HCT116 (cell line): ENCODE measurements at regions not wholly inside any gene's neighbourhood (a gene's known extent, or its start where the extent isn't known, plus 50 kb on each side); places are given as distances from the start of the nearest gene placed in this dataset.

Experiments used
- ATAC-seq: fragments of 200-7000 bp; cut with Tn5 transposase; 2 replicates; pipeline ENCODE4 v1.9.1; 2020; ENCODE audit warnings: mild to moderate bottlenecking, moderate library complexity
- BruUV-seq: library from RNA; stranded (reverse); fragments of 400-500 nt; replicated peaks from 2 replicates; lab custom pipeline; 2021; lab: Mats Ljungman, UMichigan
- CTCF ChIA-PET: fragments of 300-600 bp; sonication (Branson Sonifier 250); formaldehyde crosslinking; loops from one replicate; lab custom pipeline; 2021; ENCODE audit warnings: antibody characterized with exemption; lab: Charles Lee
- POLR2A ChIA-PET: fragments of 300-600, 350-600 bp; sonication (Branson Sonifier 250); formaldehyde crosslinking; loops from one replicate; lab custom pipeline; 2021; ENCODE audit warnings: antibody characterized with exemption; lab: Charles Lee
- RAD21 ChIA-PET, 2 experiments: fragments of 300-600 bp; sonication (Branson Sonifier 250); formaldehyde crosslinking; loops; one replicate each; lab custom pipeline; 2023; ENCODE audit warnings: low total read pairs in 2 of 2; ENCODE audit not compliant: uncharacterized antibody in 2 of 2, unreplicated experiment in 2 of 2, low non-redundant PET in 1 of 2; lab: Charles Lee
- DNase-seq: peaks from one replicate; pipeline ENCODE4 v3.0.0-alpha.2; 2010; ENCODE audit warnings: low read depth, low spot score
- H2AFZ ChIP-seq: fragments of 200-600 bp; shearing (Covaris generic), sonication (generic); 2 replicates; pipeline ENCODE4 v1.6.1; 2017; ENCODE audit warnings: low read depth, mixed run types, mixed read lengths, antibody characterized with exemption, low read length; ENCODE audit not compliant: poor library complexity, severe bottlenecking
- H3K27ac ChIP-seq: 2 replicates; pipeline ENCODE4 v1.5.1; 2012; ENCODE audit warnings: low read depth, low read length
- H3K27me3 ChIP-seq: fragments of 200-600 bp; sonication (generic); 2 replicates; pipeline ENCODE4 v1.6.1; 2016; ENCODE audit warnings: mixed run types, low read length, mixed read lengths; ENCODE audit not compliant: insufficient read depth
- H3K36me3 ChIP-seq, 2 experiments: fragments of 200-500 bp in 1 of 2; fragments of 200-600 bp in 1 of 2; sonication (Bioruptor generic) in 1 of 2; sonication (generic) in 1 of 2; 2 replicates each; pipeline versions ENCODE4 v1.5.1 to v1.6.1; 2014 to 2016; ENCODE audit warnings: low read length in 2 of 2, inconsistent platforms in 1 of 2, mixed read lengths in 1 of 2, mixed run types in 1 of 2; ENCODE audit not compliant: insufficient read depth in 2 of 2, control insufficient read depth in 1 of 2
- H3K4me1 ChIP-seq, 2 experiments: fragments of 200-600 bp in 1 of 2; sonication (generic) in 1 of 2; 2 replicates each; pipeline versions ENCODE4 v1.5.1 to v1.6.1; 2012 to 2017; ENCODE audit warnings: low read length in 2 of 2, inconsistent platforms in 1 of 2, mild to moderate bottlenecking in 1 of 2, mixed read lengths in 1 of 2, mixed run types in 1 of 2, moderate library complexity in 1 of 2; ENCODE audit not compliant: insufficient read depth in 2 of 2, control insufficient read depth in 1 of 2
- H3K4me2 ChIP-seq: fragments of 200-600 bp; sonication (generic); 2 replicates; pipeline ENCODE4 v1.6.1; 2017; ENCODE audit warnings: mixed run types, low read length, mixed read lengths
- H3K4me3 ChIP-seq, 2 experiments: fragments of 200-600 bp in 1 of 2; sonication (generic) in 1 of 2; replicated peaks in 1 of 2; 2 replicates each; pipeline ENCODE4 v1.5.1; 2011 to 2016; ENCODE audit warnings: low read length in 2 of 2, control low read depth in 1 of 2, low read depth in 1 of 2, mild to moderate bottlenecking in 1 of 2, mixed read lengths in 1 of 2, mixed run types in 1 of 2
- H3K79me2 ChIP-seq: fragments of 200-600 bp; sonication (generic); 2 replicates; pipeline ENCODE4 v1.6.1; 2017; ENCODE audit warnings: mild to moderate bottlenecking, mixed run types, low read length, moderate library complexity, mixed read lengths; ENCODE audit not compliant: insufficient read depth
- H3K9ac ChIP-seq: fragments of 200-600 bp; sonication (generic); 2 replicates; pipeline ENCODE4 v1.6.1; 2016; ENCODE audit warnings: low read length, mixed read lengths
- H3K9me2 ChIP-seq: fragments of 200-600 bp; sonication (generic), shearing (Covaris generic); 2 replicates; pipeline ENCODE4 v1.6.1; 2017; ENCODE audit warnings: mixed run types, mild to moderate bottlenecking, moderate library complexity; ENCODE audit not compliant: insufficient read depth
- H3K9me3 ChIP-seq, 2 experiments: fragments of 200-500 bp in 1 of 2; fragments of 200-600 bp in 1 of 2; sonication (Bioruptor generic) in 1 of 2; sonication (generic) in 1 of 2; 2 replicates each; pipeline ENCODE4 v1.6.1; 2014 to 2017; ENCODE audit warnings: low read length in 2 of 2, mixed read lengths in 2 of 2, inconsistent platforms in 1 of 2, low read depth in 1 of 2, mild to moderate bottlenecking in 1 of 2, mixed run types in 1 of 2, moderate library complexity in 1 of 2; ENCODE audit not compliant: control insufficient read depth in 1 of 2, insufficient read depth in 1 of 2
- H4K20me1 ChIP-seq: fragments of 200-600 bp; sonication (generic), shearing (Covaris generic); 2 replicates; pipeline ENCODE4 v1.6.1; 2017; ENCODE audit warnings: mixed run types, mild to moderate bottlenecking, moderate library complexity; ENCODE audit not compliant: insufficient read depth
- CBX3 ChIP-seq: IDR thresholded peaks from 2 replicates; pipeline ENCODE4 v1.6.1; 2012; ENCODE audit warnings: low read depth
- YY1 ChIP-seq: IDR thresholded peaks from 2 replicates; pipeline ENCODE4 v1.6.1; 2011; ENCODE audit warnings: low read length, low read depth, moderate library complexity, mild to moderate bottlenecking; ENCODE audit not compliant: insufficient replicate concordance; ENCODE audit errors: extremely low read depth
- ZFX ChIP-seq: fragments of 450-650 bp; IDR thresholded peaks from 2 replicates; pipeline ENCODE4 v1.6.1; 2017
- intact Hi-C: fragments of 100-400 bp; cut with micrococcal nuclease; formaldehyde crosslinking; loops from 2 replicates; pipeline ENCODE4 v1.10.0; 2022
- TF ChIP-seq, protein P1 (sequence below): IDR thresholded peaks from 2 replicates; pipeline ENCODE4 v1.6.1; 2012
- TF ChIP-seq, protein P2 (sequence below): IDR thresholded peaks from 2 replicates; pipeline ENCODE4 v1.6.1; 2012

DNA sequence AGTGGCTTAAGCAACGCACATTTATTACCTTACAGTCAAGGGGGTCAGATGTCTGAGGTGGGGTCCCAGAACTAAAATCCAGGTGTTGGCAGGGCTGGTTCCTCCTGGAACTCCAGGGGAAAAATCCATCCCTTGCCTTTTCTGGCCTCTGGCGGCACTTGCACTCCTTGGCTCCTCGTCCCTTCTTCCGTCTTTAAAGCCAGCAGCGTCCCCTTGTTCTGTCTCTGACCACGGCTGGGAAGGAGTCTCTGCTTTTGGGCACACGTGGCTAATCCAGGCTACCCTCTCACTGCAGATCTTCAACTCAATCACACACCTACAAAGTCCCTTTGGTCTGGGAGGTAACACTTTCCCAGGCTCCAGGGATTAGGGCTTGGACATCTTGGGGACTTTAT, 73.5 kb upstream of the WNT7B start:
- no peak for TF ChIP-seq YY1
- no peak overlapping the region for H3K27ac ChIP-seq
- ChIA-PET RAD21 (no interaction called here), CTCF (no interaction called here), POLR2A (interaction anchor here (1.3 kb wide), 1 partner anchor 19 kb away, joined by 3 read pairs; no protein-coding TSS in a partner anchor)
- no peaks in the 10 kb centered on the region for H3K36me3 ChIP-seq
- H3K79me2 ChIP-seq, result peaks cover 15% of the 10 kb centered on the region
- no peak overlapping the region for H3K4me3 ChIP-seq
- no peaks in the 10 kb centered on the region for H3K9me3 ChIP-seq
- intact Hi-C loops, result no loop called here
- H3K9ac ChIP-seq, result no peak overlapping the region; the same call in 1 of the 2 replicates
- no peaks in the 10 kb centered on the region for H4K20me1 ChIP-seq
- no peak overlapping the region for H3K4me2 ChIP-seq
- no peak for DNase-seq
- H3K9me2 ChIP-seq, result no peaks in the 10 kb centered on the region
- no peak for ATAC-seq
- H2AFZ ChIP-seq, result no peak overlapping the region
- no TSS peak for BruUV-seq
- no peaks in the 10 kb centered on the region for H3K27me3 ChIP-seq
- peaks cover 18 to 27% of the 10 kb centered on the region in 2 experiments for H3K4me1 ChIP-seq

DNA sequence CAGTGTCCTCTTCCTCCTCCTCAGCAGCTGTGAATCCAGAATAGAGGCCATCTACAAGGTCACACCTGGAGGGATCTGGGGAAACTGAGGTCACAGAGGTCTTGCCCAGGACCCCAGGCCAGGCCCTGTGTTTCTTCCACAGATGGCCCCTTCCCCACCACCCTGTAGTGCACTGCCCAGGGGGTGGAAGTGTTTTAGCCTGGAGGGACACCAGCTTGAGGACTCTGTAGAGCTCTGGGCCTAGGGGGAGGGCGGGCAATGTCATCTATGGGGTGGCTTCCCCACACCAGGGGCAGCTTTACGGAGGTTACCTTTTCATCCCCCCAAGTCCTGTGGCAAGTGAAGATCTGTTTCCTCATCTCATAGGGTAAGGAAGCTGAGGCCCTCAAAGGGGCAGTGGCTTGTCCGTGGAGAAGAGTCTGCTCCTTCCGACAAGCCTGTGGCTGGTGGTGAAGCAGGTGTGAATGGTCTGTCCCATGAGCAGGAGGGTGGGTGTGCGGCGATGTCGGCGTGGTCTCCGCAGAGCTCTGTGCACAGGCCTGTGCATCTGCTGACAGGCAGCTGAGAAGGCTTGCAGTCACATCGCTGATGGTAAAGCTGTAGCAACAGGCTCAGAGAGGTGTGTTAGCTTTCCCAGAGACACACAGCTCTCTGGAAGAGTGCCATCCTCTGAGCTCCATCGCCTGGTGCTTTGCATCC, 74.1 kb upstream of the WNT7B start:
- no peak overlapping the region for H3K4me3 ChIP-seq
- DNase-seq (no peak), ATAC-seq (no peak)
- no peak overlapping the region for H2AFZ ChIP-seq
- no TSS peak for BruUV-seq
- no peaks in the 10 kb centered on the region for H3K9me2 ChIP-seq
- no peaks in the 10 kb centered on the region for H3K9me3 ChIP-seq
- peaks cover 19 to 27% of the 10 kb centered on the region in 2 experiments for H3K4me1 ChIP-seq
- H3K27ac ChIP-seq, result no peak overlapping the region
- ChIA-PET POLR2A (interaction anchor here (1.3 kb wide), 1 partner anchor 18 kb away, joined by 3 read pairs; no protein-coding TSS in a partner anchor), RAD21 (no interaction called here), CTCF (no interaction called here)
- no peaks in the 10 kb centered on the region for H3K27me3 ChIP-seq
- TF ChIP-seq ZFX, result no peak
- TF ChIP-seq, protein P1, sequence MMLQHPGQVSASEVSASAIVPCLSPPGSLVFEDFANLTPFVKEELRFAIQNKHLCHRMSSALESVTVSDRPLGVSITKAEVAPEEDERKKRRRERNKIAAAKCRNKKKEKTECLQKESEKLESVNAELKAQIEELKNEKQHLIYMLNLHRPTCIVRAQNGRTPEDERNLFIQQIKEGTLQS, result no peak
- TF ChIP-seq, protein P2, sequence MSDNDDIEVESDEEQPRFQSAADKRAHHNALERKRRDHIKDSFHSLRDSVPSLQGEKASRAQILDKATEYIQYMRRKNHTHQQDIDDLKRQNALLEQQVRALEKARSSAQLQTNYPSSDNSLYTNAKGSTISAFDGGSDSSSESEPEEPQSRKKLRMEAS, result no peak
- no peak for TF ChIP-seq CBX3
- peaks cover 21% of the 10 kb centered on the region for H3K79me2 ChIP-seq
- no peaks in the 10 kb centered on the region for H4K20me1 ChIP-seq
- intact Hi-C loops, result no loop called here
- H3K36me3 ChIP-seq, result no peaks in the 10 kb centered on the region
- H3K9ac ChIP-seq, result no peak overlapping the region; the same call in 1 of the 2 replicates
- no peak overlapping the region for H3K4me2 ChIP-seq
